GM12872 (cell line): ENCODE measurements at regions not wholly inside any gene's neighbourhood (a gene's known extent, or its start where the extent isn't known, plus 50 kb on each side); places are given as distances from the start of the nearest gene placed in this dataset.

Source experiments
- CTCF ChIP-seq: IDR thresholded peaks from 3 replicates; pipeline ENCODE4 v1.5.1; 2011; ENCODE audit warnings: low read depth, mild to moderate bottlenecking, low read length, moderate library complexity; ENCODE audit not compliant: insufficient read depth

GRCh38 chr5:13558408-13558807 lies 386.1 kb downstream of the DNAH5 start:
- no peak for TF ChIP-seq CTCF

GRCh38 chr5:13553896-13554295 lies 390.6 kb downstream of the DNAH5 start:
- no peak for TF ChIP-seq CTCF

- no peak for TF ChIP-seq CTCF
Measured at GRCh38 chr5:13552361-13552760, 392.1 kb downstream of the DNAH5 start.

GRCh38 chr5:13551645-13552044 lies 392.8 kb downstream of the DNAH5 start:
- no peak for TF ChIP-seq CTCF

GRCh38 chr5:13540168-13540750 lies 404.2 kb downstream of the DNAH5 start:
- no peak for TF ChIP-seq CTCF

GRCh38 chr5:13536933-13537332 lies 407.6 kb downstream of the DNAH5 start:
- no peak for TF ChIP-seq CTCF

- TF ChIP-seq CTCF: no peak
Measured at GRCh38 chr5:13533833-13534232, 410.7 kb downstream of the DNAH5 start.
